RPMI7951 (cell line): ENCODE measurements at regions not wholly inside any gene's neighbourhood (a gene's known extent, or its start where the extent isn't known, plus 50 kb on each side); places are given as distances from the start of the nearest gene placed in this dataset.

ENCODE experiments used
- DNase-seq: peaks from one replicate; pipeline ENCODE4 v3.0.0-alpha.2; 2012; ENCODE audit warnings: low read depth

- no peak for DNase-seq
These were observed 308.2 kb downstream of the ANXA1 start for GRCh38 chr9:73459817-73460216.

GRCh38 chr9:73468716-73469115 lies 317.1 kb downstream of the ANXA1 start:
- no peak for DNase-seq

GRCh38 chr9:73470766-73471165 lies 319.1 kb downstream of the ANXA1 start:
- no peak for DNase-seq

DNA sequence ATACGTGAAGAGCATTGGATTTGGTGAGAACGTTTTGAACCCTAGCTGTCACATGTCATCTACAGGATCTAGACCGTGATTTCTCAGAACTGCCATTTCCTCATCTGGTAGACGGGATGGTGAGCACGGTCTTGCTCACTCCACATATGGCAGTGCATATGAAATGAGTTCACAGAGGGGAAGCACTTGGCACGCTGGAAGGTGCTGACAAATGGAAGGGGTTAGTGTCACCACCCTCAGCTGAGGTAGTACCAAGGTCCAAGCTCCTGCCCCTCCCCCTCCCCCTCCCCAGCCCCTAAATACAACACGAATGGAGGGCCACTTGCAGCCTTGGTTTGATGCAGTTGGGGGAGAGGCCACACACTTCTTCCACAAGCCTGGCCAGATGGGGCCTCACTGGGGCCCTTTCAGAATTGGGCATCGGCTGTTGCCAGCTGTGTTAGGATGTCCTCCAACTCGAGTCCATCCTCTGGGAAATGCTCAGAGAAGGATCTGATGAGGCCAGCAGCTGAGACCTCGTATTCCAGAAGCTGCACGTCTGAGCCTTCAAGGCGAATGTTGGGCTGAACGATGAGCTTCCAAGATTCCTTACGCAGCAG lies 322.4 kb downstream of the ANXA1 start:
- DNase-seq, result no peak

DNA sequence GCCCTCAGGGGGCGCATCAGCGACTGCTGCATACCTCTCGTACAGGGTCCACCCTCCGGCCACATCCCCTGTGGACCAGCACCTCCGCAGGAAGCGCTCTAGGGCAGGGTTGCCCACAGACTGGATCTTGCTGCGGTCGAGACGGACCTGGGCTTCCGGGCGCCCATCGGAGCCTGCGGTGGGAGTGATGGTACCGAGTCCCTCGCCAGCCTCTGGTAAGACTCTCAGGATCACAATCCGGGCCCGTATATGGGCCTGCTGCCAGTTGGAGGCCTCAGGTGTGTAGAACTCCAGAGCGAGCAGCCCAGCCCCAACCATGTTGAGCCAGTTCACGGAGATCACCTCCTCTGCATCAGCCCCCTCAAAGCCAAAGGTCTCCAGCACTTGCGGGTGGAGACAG lies 323.0 kb downstream of the ANXA1 start:
- no peak for DNase-seq

DNA sequence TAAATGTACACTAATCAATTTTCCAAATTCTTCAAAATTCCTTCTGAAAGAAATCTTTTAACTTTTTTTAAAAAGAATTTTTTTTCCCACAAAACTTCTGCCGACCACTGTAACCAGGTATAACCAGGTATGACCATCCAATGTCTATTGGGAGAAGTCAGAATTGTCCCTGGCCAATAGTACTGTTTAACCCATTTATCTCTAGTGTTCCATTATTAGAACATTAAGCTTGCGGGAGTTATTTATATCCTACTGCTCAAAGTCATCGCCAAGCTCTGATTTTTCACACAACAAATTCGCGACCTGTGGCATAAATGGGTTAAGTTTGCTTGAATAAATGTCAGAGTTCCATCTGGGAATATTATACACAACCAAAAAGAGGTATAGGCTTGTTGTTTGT lies 343.2 kb downstream of the ANXA1 start:
- DNase-seq, result no peak

DNA sequence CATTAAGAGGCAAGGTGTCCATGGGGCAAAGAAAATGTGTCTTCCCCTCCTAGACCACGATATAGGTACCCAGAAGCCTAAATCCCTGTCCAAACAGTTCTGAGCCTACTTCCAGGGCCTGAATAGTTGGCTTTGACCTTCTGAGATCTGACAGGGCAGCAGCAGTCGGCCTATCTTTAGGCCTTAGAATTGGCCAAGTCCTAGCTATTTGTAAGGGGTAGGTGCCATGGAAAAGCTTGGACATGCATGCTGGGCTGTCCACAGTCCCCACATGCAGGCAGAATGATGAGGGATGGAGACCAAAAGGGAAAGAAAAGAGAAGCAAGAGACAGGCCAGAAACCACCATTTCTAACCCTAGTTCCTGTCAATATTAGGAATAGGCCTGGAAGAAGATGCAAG lies 346.1 kb downstream of the ANXA1 start:
- DNase-seq, result no peak

DNA sequence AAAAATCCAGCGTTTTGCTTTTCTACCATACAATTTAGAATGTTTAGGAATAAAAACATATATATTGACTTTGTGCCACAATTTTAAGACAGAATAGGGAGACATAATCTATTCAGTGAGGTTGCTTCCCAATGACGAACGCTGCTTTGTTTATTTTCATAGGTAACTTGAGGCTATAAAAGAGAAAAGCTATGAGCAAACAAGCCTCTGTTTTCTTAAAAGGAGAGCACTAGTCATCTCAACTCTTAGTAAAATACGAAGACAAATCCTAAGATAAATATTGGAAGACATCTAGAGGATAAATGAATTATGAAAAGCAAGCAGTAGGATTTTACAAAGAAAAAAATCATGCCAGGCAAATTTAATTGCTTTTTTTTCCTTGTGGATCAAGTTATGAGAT lies 363.6 kb downstream of the ANXA1 start:
- no peak for DNase-seq

- DNase-seq, result no peak
These were observed 371.7 kb downstream of the ANXA1 start for GRCh38 chr9:73523391-73523790.

GRCh38 chr9:73525350-73525749 lies 373.7 kb downstream of the ANXA1 start:
- DNase-seq, result no peak

- DNase-seq, result no peak
These were observed 375.9 kb downstream of the ANXA1 start for GRCh38 chr9:73527521-73527920.

DNA sequence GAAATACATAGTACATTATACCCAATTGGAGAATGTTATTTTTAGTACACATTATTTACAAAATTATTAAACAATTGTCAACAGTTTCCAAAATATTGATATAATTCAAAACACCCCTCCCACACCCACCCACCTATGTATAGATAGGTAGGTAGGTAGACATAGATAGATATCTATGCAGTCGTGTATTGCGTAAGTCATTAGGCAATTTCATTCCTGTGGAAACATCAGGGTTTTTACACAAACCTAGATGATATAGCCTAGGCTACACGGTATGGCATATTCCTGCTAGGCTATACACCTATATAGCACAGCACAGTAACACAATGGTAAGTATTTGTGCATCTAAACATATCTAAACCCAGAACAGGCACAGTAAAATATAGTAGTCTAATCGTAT lies 377.3 kb downstream of the ANXA1 start:
- no peak for DNase-seq

- DNase-seq, result no peak
These were observed 378.0 kb downstream of the ANXA1 start for GRCh38 chr9:73529666-73530065.

- no peak for DNase-seq
These were observed 379.4 kb downstream of the ANXA1 start for GRCh38 chr9:73531051-73531532.

GRCh38 chr9:73531658-73532057 lies 380.0 kb downstream of the ANXA1 start:
- no peak for DNase-seq

DNA sequence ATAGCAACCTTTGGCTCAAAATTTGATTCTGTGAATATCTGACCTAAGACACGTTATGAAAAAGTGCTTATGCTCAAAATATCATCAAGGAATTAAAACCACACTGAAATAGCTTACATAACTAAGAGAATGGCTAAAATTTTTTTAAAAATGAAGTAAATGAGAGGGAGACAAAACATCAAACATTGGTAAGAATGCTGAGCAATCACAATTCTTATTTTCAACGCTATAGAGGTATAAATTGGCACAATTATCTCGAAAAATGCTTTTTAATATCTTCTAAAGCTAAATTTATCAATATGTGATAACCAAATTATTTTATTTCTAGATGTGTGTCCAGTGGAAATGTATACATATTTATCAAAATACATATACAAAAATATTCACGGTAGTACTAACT lies 381.3 kb downstream of the ANXA1 start:
- DNase-seq, result no peak

DNA sequence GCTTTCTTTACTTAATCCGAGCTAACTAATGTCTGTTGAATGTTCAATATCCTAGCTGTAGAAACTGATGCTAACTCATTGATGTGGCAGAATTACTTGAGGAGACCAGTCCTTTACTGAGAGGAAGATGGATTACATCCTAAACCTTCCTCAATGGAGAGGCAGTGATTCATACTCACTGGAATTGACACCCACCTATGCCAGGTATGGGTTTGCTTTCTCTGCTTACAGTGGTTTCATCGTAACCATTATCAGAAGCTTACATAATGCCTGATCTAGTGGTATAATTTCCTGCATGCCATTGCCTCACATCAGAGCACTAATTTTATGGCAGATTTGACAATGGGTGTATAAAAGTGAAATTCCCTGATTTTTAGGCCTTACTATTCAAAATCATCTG lies 384.7 kb downstream of the ANXA1 start:
- no peak for DNase-seq

GRCh38 chr9:73537561-73537960 lies 385.9 kb downstream of the ANXA1 start:
- no peak for DNase-seq

- DNase-seq, result no peak
These were observed 388.3 kb downstream of the ANXA1 start for GRCh38 chr9:73539881-73540390.

DNA sequence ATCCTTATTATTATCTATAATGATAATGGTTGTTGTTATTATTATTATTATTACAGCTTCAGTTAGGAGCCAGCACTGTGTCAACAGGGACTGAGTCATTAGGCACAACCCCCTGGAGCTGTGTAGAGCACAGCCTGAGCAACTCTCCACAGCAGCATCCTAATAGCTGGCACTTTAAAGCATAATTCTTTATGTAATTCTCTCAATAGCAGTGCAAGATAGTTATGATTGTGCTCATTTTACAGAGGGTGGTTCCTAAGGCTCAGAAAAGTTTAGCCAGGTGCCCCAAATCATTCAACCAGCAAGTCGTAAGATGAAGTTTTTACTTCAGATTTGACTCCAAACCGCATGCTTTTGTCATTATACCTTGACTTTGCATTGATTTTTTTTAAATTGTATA lies 390.3 kb downstream of the ANXA1 start:
- DNase-seq, result no peak

GRCh38 chr9:73543727-73544126 lies 392.1 kb downstream of the ANXA1 start:
- DNase-seq, result no peak

DNA sequence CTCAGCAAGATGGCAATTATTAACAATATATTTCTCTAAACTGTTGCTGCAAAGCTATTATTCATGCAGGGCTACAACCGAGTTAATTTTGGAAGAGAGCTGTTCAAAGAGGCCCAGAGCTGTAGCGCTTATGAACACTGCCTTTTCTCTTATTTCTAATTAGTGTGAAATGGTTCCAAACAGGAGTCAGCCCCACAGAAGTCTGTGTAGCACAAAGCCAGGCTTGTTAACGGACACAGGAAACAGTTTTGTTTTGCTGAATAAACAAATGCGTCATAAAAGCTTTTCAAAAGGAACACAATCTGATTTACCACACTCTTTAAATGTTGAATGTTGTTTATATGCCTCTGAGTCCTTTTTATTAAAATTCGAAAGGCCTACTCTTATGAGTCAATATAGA lies 396.5 kb downstream of the ANXA1 start:
- peak; percentile 19 for DNase-seq

GRCh38 chr9:73549991-73550390 lies 398.3 kb downstream of the ANXA1 start:
- no peak for DNase-seq

- DNase-seq, result no peak
These were observed 401.6 kb downstream of the ANXA1 start for GRCh38 chr9:73553295-73553694.
